GM12892 (cell line): ENCODE measurements at regions not wholly inside any gene's neighbourhood (a gene's known extent, or its start where the extent isn't known, plus 50 kb on each side); places are given as distances from the start of the nearest gene placed in this dataset.

Experiments used
- POLR2A ChIP-seq: IDR thresholded peaks from 2 replicates; pipeline ENCODE4 v1.6.1; 2011; ENCODE audit warnings: low read depth, low read length, control low read depth
- POLR2AphosphoS5 ChIP-seq: IDR thresholded peaks from 2 replicates; pipeline ENCODE4 v1.6.1; 2011; ENCODE audit warnings: low read depth, low read length, control low read depth
- TAF1 ChIP-seq: IDR thresholded peaks from 2 replicates; pipeline ENCODE4 v1.6.1; 2011; ENCODE audit warnings: low read depth, mild to moderate bottlenecking, control low read depth, low read length, borderline replicate concordance

GRCh38 chr14:62409169-62409568 lies 636.1 kb downstream of the KCNH5 start:
- TF ChIP-seq POLR2AphosphoS5 (no peak), POLR2A (no peak), TAF1 (no peak)
